GM18867 (cell line): ENCODE measurements at regions not wholly inside any gene's neighbourhood (a gene's known extent, or its start where the extent isn't known, plus 50 kb on each side); places are given as distances from the start of the nearest gene placed in this dataset.
"Not testable (repeated sequence)": the region's sequence is repeated elsewhere in the genome, so short reads cannot be mapped to it uniquely, and the experiment has no call there.

Experiments used
- ATAC-seq: cut with Tn5 transposase; IDR thresholded peaks from one replicate; pipeline ENCODE4 v1.9.1; 2021; ENCODE audit warnings: mild to moderate bottlenecking, moderate library complexity; ENCODE audit not compliant: unreplicated experiment

DNA sequence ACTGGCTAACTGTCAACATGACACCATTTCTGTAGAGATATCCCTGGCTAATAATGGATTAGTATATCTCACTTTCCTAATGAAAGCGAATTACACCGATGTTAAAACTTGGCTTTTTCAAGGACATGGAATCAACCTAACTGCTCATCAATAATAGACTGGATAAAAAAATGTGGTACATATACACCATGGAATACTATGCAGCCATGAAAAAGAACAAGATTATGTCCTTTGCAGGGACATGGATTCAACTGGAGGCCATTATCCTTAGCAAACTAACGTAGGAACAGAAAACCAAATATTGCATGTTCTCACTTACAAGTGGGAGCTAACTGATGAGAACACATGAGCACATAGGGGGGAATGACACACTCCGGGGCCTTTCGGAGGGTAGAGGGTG, 62.6 kb downstream of the ZIC1 start:
- no peak for ATAC-seq

GRCh38 chr3:147472846-147473245, 63.7 kb downstream of the ZIC1 start:
- ATAC-seq: no peak

- ATAC-seq: no peak
Measured at GRCh38 chr3:147483145-147483544, 74.0 kb downstream of the ZIC1 start.

DNA sequence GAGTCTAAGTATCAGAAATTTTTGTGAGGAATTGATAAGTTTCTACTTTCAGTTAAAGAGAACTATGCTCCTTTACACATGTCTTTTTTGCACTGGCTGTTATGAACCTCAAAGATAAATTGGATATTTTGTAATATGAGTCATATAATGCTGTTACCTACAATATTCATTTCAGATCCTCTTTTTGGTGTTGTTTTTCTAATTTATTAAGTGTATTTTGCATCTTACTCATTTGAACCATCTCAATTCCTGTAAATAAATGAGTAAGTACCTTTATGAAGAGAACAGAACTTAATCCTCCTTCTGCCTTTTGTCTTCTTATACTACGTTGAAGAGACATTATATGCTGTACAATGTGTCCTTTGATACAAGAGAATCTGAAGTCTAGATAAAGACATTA, 74.4 kb downstream of the ZIC1 start:
- ATAC-seq: no peak

- no peak for ATAC-seq
Measured at GRCh38 chr3:147493065-147493464, 83.9 kb downstream of the ZIC1 start.

- ATAC-seq: no peak
Measured at GRCh38 chr3:147493666-147494065, 84.5 kb downstream of the ZIC1 start.

DNA sequence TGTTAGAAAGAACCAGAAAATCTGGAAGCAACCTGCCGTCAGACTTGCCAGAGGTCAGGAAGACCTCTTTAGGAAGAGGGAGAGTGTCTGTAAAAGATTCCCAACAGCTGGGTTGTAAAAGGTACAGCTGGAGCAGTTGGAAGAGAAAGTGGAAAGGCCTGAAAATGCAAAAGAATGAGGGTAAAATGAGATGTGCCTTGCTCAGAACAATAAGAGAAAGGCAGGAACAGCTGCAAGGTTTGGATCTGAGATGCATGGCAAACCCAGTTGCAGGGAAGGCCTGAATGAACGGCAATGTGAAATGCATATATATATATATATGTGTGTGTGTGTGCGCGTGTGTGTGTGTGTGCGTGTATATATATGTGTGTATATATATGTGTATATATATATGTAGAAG, 88.1 kb downstream of the ZIC1 start:
- no peak for ATAC-seq

- no peak for ATAC-seq
Measured at GRCh38 chr3:147507638-147508286, 98.6 kb downstream of the ZIC1 start.

- ATAC-seq: no peak
Measured at GRCh38 chr3:147509448-147509847, 100.3 kb downstream of the ZIC1 start.

GRCh38 chr3:147513785-147514184, 104.6 kb downstream of the ZIC1 start:
- ATAC-seq: no peak

DNA sequence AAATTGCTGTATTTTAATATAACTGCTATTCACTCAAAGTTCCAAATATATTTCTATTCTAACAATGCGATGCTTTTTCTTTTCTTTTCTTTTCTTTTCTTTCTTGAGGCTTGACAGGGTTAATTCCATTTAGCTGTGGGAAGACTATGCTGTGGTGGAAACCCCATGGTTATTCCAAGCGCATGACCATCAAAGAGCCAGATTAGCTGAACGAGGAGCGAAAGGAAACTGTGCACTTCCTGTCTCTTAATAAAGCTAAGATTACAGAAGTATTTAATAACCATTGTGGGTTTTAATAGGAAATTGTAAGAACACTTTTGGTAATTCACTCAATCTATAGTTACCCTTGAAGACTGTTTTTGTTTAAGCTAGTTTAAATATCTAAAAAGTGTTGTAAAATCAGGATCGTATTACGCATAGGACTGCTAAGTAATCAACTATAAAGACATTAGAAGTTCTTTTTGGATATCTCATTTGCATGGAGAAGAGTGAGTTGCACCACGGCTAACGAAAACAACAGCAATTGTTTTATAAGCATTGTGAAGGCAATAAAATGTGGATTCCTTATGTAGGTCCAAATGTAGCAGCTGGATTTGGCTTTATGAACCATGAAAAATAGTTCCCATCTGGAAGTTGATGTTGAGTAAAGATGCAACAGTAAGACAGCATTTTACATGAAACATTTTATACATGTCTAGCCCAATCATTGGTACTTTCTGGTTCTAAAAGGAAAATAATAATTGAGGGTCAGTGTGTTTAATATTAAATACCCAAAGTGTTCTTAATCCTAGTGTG, 105.4 kb downstream of the ZIC1 start:
- no peak for ATAC-seq

DNA sequence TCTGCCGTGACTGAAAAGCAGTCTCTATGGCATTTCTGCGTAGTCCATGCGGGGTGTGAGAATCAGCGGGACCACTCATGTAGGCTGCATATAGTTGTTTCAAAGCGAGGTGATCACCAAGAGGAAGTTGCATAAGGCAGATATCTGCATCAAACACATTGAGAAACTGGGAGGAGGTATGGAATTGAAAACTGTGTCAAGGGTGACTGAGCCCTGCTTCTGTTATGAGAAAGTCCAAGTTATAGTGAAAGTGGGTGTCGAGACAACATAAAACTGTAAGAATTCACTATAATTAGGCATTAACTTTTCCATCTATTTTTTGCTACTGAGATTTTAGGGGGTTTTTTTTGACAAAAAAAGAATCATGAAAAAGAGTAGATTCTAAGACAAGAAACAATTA, 109.3 kb downstream of the ZIC1 start:
- no peak for ATAC-seq

GRCh38 chr3:147521646-147522045, 112.5 kb downstream of the ZIC1 start:
- no peak for ATAC-seq

GRCh38 chr3:147522780-147523179, 113.6 kb downstream of the ZIC1 start:
- not testable (repeated sequence) for ATAC-seq

GRCh38 chr3:147529551-147529950, 120.4 kb downstream of the ZIC1 start:
- ATAC-seq: no peak

DNA sequence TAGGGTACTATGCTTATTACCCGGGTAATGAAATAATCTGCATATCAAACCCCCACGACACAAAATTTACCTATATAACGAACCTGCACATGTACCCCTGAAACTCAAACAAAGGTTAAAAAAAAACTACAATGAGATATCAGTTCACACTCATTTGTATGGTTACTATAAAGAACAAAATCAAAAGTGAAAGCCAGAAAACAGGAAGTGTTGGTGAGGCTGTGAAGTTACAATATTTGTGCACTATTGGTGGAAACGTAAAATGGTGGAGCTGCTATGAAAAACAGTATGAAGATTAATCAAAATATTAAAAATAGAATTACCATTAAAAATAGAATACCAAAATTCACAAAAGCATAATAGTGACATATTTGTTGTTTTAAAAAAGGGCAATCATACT, 128.9 kb downstream of the ZIC1 start:
- peak; percentile 93 for ATAC-seq

DNA sequence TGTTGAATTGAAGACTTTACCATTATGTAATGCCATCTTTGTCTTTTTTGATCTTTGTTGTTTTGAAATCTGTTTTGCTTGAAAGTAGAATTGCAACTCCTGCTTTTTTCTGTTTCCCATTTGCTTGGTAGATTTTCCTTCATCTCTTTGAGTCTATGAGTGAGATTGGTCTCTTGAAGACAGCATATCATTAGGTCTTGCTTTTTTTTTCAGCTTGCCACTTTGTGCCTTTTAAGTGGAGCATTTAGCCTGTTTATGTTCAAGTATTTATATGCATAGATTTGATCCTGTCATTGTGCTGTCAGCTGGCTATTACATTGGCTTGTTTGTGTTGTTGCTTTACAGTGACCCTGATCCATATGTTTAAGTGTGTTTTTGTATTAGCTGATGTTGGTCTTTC, 131.8 kb downstream of the ZIC1 start:
- ATAC-seq: no peak

DNA sequence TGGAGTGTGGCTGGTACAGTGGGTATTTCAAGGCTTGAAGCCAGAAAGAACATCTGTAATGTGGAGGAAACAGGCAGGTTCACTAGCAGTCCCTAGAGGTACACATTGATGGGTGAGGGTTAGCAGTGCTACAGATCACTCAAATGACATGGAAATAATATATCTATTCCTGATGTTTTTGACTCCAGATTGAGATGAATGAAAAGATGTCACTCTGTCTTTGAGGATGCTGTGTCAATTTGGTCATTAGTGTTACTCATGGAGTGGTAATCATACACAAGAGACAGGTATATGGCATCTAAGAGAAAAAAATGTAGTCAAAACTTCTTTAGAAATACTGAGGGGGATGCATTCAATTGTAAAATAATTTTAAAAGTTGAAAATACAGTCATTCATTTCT, 135.1 kb downstream of the ZIC1 start:
- ATAC-seq: no peak

DNA sequence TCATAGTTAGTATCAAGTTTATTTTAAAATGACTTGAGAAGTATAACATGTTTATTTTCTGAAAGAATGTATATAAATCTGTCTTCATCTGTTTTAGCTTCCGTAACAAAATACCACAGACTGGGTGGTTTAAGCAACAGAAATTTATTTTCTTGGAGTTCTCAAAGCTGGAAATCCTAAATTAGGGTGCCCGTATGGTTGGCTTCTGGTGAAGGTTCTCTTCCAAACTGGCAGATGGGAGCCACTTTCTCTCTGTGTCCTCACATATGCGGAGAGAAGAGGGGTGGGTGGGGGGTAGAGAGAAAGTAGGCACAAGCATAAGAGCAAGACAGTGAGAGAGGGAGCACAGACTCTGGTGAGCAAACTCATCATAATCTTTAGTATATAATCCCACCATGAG, 142.3 kb downstream of the ZIC1 start:
- ATAC-seq: no peak

- ATAC-seq: no peak
Measured at GRCh38 chr3:147554332-147554731, 145.2 kb downstream of the ZIC1 start.

DNA sequence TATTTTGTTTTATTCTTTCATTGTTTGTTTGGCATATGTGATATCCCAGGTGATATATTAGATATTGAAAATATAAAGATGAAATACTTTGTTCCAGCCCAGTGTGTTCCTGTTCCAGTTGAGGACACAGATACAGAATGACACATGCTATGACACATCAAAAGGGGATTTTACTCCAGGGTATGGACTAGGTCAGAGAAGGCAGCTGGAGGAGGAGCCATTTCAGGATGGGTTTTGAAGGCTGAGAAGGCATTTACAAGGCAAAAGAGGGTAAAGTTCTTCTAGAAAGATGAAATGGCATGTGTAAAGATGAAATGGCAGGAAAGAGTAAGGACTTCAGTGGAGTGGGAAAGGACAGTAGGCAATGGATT, 163.8 kb downstream of the ZIC1 start:
- peak; percentile 45 for ATAC-seq

DNA sequence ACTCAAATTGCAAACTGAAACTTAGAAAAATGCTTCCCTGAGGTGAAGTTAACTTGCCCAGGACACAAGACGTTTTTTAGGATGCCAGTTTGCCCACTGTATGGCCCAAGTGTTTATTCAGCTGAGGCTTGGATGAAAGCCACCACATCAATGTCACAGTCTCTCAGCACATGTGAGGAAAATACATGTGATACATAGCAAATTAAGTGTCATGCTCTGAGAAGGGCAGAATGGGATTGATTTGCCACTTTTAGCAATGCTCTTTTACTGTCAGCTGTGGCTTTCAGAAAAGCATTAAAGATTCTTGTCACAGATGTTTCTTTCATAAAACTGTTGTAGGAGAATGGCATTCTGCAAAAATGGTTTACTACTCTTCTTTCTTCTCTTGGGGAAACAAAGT, 165.5 kb downstream of the ZIC1 start:
- no peak for ATAC-seq

GRCh38 chr3:147575391-147575790, 166.2 kb downstream of the ZIC1 start:
- ATAC-seq: no peak
